WERI-Rb-1 (cell line): ENCODE measurements at regions not wholly inside any gene's neighbourhood (a gene's known extent, or its start where the extent isn't known, plus 50 kb on each side); places are given as distances from the start of the nearest gene placed in this dataset.

ENCODE experiments used
- DNase-seq: peaks from one replicate; pipeline ENCODE4 v3.0.0-alpha.2; 2020
- H3K27ac ChIP-seq: fragments of 250-450 bp; sonication (Bioruptor Pico); 2 replicates; pipeline ENCODE4 v1.5.1; 2020; ENCODE audit warnings: mild to moderate bottlenecking, moderate library complexity
- H3K27me3 ChIP-seq: fragments of 250-450 bp; sonication (Bioruptor Pico); 2 replicates; pipeline ENCODE4 v1.5.1; 2021; ENCODE audit warnings: mild to moderate bottlenecking, low read depth, moderate library complexity; ENCODE audit not compliant: insufficient read depth, severe bottlenecking
- H3K36me3 ChIP-seq: fragments of 250-450 bp; sonication (Bioruptor Pico); 2 replicates; pipeline ENCODE4 v1.5.1; 2020; ENCODE audit warnings: mild to moderate bottlenecking, moderate library complexity
- H3K4me3 ChIP-seq: 2 replicates; pipeline ENCODE4 v1.5.1; 2011; ENCODE audit warnings: low read depth, mild to moderate bottlenecking, control low read depth, low read length
- H3K9me3 ChIP-seq: fragments of 250-450 bp; sonication (Bioruptor Pico); 2 replicates; pipeline ENCODE4 v1.5.1; 2021; ENCODE audit warnings: mild to moderate bottlenecking, moderate library complexity; ENCODE audit not compliant: severe bottlenecking
- TF ChIP-seq, protein P1 (sequence below): IDR thresholded peaks from 2 replicates; pipeline ENCODE4 v1.5.1; 2011; ENCODE audit warnings: low read depth, mild to moderate bottlenecking, control low read depth, inconsistent platforms, low read length

DNA sequence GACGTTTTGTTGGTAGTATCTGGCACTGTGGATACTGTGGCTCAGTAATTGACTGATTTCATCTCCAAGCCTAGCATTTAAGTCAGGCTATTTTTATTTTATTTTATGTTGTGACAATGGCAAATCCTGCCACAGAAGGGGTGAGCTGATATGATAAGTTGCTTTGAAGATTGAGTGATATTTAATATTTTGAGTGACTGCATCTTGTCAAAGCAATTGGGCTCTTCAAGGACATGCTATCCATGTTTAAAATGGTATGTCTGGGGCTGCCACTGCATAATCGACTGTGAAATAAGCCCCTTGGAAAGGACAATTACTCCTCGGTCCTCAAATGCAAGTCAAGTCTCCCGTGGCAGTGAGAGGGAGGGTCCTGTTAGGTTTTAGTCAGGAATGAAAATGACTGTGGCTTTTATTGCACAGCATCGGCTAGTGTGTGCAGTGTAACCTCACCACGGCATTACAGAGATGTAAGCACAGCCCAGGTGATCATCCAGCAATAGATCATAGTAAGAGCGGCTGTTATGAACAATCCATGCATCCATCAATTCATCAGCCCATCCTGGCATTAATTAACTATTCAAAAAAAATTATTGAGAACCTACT lies 178.2 kb downstream of the GBA3 start:
- Histone ChIP-seq H3K9me3 (no peaks in the 10 kb centered on the region), H3K27me3 (no peaks in the 10 kb centered on the region), H3K27ac (no peak overlapping the region), H3K36me3 (no peaks in the 10 kb centered on the region), H3K4me3 (no peak overlapping the region)
- DNase-seq: no peak
- TF ChIP-seq, protein P1, sequence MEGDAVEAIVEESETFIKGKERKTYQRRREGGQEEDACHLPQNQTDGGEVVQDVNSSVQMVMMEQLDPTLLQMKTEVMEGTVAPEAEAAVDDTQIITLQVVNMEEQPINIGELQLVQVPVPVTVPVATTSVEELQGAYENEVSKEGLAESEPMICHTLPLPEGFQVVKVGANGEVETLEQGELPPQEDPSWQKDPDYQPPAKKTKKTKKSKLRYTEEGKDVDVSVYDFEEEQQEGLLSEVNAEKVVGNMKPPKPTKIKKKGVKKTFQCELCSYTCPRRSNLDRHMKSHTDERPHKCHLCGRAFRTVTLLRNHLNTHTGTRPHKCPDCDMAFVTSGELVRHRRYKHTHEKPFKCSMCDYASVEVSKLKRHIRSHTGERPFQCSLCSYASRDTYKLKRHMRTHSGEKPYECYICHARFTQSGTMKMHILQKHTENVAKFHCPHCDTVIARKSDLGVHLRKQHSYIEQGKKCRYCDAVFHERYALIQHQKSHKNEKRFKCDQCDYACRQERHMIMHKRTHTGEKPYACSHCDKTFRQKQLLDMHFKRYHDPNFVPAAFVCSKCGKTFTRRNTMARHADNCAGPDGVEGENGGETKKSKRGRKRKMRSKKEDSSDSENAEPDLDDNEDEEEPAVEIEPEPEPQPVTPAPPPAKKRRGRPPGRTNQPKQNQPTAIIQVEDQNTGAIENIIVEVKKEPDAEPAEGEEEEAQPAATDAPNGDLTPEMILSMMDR: no peak

DNA sequence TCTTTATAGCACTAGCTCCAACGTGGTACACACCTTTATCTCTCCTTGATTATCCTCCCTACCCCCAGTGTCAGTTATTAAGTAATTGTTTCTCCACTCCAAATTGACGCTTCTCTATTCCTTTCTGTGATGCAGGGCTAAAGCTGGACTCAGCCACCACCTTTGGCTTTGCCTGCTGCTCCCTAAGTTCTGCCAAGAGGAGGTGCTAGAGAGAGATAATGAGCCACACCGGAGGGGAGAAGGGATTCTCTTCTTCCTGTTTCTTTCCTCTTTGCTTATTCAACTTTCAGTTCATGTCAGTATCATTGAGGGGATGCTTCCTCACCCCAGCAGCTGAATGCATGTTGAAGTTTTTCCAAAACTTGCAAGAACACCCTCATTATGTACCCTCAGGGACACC lies 176.5 kb downstream of the GBA3 start:
- Histone ChIP-seq H3K27me3 (no peaks in the 10 kb centered on the region), H3K9me3 (no peaks in the 10 kb centered on the region), H3K36me3 (no peaks in the 10 kb centered on the region), H3K4me3 (no peak overlapping the region), H3K27ac (no peak overlapping the region)
- TF ChIP-seq, protein P1: peak; percentile 52
- DNase-seq: no peak
